IPS-NIHi11 (cell line): ENCODE measurements at regions not wholly inside any gene's neighbourhood (a gene's known extent, or its start where the extent isn't known, plus 50 kb on each side); places are given as distances from the start of the nearest gene placed in this dataset.
"Not testable (repeated sequence)": the region's sequence is repeated elsewhere in the genome, so short reads cannot be mapped to it uniquely, and the experiment has no call there.

Source experiments
- DNase-seq: peaks from one replicate; pipeline ENCODE4 v3.0.0; 2012; ENCODE audit warnings: mixed read lengths, low spot score

- no peak for DNase-seq
These were observed 85.1 kb upstream of the RELN start for GRCh38 chr7:104074529-104074928.

- DNase-seq: not testable (repeated sequence)
These were observed 82.2 kb upstream of the RELN start for GRCh38 chr7:104071641-104072040.

- no peak for DNase-seq
These were observed 76.0 kb upstream of the RELN start for GRCh38 chr7:104065491-104065890.

- DNase-seq: no peak
These were observed 75.5 kb upstream of the RELN start for GRCh38 chr7:104064969-104065387.

GRCh38 chr7:104063797-104064196, 74.3 kb upstream of the RELN start:
- DNase-seq: not testable (repeated sequence)

- no peak for DNase-seq
These were observed 72.2 kb upstream of the RELN start for GRCh38 chr7:104061652-104062051.

GRCh38 chr7:104059837-104060236, 70.4 kb upstream of the RELN start:
- DNase-seq: not testable (repeated sequence)

- no peak for DNase-seq
These were observed 69.6 kb upstream of the RELN start for GRCh38 chr7:104059103-104059502.

- no peak for DNase-seq
These were observed 64.9 kb upstream of the RELN start for GRCh38 chr7:104054362-104054761.

GRCh38 chr7:104052979-104053378, 63.5 kb upstream of the RELN start:
- DNase-seq: no peak

- no peak for DNase-seq
These were observed 58.6 kb upstream of the RELN start for GRCh38 chr7:104048055-104048454.

GRCh38 chr7:104045183-104045582, 55.7 kb upstream of the RELN start:
- DNase-seq: peak; percentile 7

- peak; percentile 8 for DNase-seq
These were observed 51.2 kb upstream of the RELN start for GRCh38 chr7:104040666-104041065.

GRCh38 chr7:104039363-104039762, 49.9 kb upstream of the RELN start:
- DNase-seq: no peak
